DMS79 treated with DMSO at 0.1 percent for 48 hours (cell line): ENCODE measurements at regions not wholly inside any gene's neighbourhood (a gene's known extent, or its start where the extent isn't known, plus 50 kb on each side); places are given as distances from the start of the nearest gene placed in this dataset.

Experiments
- DNase-seq: peaks from one replicate; lab custom pipeline; 2025; lab: John Stamatoyannopoulos, UW

DNA sequence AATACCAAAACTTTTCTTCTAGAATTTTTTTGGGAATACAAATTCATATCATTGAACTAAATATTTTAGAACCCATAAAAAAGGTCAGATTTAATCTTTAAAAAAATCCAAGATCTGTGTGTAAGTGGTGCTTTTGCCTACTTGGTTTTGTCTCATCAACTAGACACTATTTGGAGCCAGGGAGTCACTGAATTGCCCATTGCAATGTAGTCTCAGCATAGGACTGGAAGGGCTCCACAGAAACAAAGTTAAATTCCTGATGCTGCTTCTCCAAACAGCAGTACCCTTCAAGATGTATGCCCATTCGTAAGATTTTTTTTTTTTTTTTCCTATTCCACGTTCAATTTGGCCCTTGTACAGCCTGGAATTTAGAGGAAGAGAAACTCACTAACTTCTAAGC is 208.0 kb upstream of the MPDZ start:
- no peak for DNase-seq

DNA sequence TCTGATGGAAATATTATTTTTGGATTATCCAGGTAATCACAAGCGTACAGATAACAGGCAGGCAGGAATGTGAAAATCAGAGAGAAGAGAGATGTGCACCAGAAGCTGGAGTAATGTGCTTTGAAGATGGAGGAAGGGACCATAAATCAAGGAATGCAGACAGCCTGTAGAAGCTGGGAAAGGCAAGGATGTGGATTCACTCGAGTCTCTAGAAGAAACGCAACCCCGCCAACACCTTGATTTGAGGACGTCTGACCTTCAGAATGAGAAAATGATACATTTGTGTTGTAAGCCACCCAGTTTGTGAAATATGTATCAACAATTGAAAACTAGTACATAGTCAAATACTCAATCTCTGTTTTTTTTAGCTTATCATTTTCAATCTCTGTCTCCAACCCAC is 207.6 kb upstream of the MPDZ start:
- DNase-seq = no peak

DNA sequence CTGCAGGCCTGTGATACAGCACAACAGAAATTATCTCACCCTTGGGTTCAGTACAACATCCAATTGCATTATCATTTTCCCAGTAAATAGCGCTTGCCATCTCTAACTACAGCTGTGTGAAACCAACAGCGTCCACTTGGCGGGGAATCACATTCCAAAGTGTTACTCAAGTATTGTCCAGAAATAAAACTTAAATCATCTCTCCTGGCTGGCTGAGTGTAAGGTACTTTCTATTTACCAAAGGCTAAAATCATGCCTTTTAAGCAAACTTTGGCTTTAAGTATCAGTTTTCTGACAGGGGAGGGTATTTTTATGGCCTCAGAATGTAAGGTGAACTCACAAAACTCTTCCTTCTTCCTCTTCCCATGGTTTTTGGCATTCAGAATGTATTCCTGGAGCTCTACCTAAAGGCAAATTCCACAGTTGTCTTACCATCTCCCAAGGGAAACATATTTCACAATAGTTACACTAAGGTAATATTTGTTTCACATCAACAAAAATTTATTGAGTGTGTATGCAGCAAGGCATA is 205.6 kb upstream of the MPDZ start:
- DNase-seq = no peak

DNA sequence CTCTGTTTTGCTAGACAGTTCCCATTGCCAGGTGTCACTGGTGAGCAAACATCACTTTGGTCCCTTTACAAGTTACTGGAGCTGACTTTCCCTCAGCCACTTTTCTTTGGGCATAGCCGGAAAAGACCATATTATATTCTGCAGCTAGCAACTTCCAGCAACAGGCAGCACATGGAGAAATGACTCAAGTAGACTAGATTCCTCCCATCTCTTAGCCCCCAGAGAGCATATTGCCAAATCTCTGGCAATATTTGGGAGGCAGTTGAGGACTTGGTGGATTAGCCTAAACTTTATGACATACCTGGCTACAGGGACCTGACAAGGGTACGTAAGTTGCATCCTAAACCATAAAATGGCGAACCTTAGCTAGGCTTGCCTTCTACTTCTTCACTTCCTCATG is 204.7 kb upstream of the MPDZ start:
- DNase-seq = no peak

DNA sequence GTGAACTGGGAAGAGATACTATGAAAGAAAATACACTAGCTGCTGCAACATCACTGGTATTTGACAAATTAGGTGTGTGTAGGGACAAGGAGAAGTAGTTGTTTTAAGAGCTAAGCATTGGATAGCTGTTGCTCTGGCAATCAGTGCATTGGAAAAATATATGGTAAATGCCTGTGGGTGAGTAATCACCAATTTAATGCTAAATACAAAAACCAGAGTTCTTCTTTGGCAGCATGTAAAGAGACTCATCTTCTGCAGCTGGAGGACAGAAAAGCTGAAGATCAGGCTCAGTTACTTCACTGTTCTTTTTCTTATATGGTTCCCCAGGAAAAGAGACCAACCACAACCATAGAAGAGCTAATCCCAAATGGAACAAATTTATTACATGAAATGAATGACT is 201.8 kb upstream of the MPDZ start:
- no peak for DNase-seq

DNA sequence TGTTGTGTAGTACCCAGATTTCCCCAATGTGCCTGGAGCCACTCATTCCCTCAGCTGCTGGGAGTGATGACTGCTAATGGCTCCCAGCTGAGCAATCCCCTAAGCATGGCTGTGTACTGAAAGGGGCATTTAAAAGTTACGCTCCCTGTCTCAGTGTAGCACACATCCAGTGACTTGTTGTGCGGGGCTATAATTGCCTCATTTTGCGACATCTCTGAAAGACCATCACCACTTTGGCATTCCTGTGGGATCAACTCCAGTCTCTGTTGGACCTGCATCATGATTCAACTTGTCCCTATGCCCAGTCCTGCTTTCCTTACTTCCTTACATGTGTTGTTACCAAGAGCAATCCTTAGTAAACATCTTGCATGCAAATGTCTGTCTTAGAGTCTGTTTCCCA is 201.2 kb upstream of the MPDZ start:
- DNase-seq = no peak

DNA sequence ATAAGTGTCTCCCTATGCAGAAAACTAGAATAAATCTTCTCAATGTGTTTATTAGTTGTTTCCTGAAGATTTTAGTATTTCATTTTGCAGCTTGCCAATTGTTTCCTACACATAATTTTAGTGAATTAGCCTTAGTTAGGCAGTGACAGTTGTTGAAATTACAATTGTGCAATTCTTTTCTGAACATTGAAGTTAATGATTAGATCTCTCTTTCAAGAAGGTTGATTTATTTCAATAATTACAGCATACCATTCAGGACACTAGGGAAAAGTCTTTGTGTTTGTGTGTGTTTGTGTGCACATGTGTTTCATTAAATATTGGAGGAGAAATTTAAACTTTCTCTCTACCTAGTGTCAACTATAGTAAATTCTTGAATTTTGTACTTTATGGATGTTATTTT is 199.6 kb upstream of the MPDZ start:
- no peak for DNase-seq

DNA sequence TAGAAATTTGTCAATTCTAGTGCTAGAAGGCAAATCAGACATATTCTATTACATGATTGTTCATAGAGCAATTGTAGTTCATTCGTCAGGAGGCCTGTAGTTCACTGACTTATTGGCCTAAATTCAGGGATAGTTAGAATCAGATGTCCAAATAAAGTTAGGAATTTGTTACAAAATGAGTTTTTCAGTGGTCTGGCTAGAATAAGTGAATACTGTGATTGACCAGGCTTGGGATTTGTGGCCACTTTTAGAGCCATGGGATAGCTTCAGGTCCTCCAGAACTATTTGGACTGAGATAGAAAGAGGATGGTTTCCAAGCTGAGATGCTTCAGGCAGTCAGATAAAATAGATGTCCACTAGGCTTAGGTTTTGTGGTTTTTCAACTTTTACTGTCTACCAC is 199.1 kb upstream of the MPDZ start:
- no peak for DNase-seq

DNA sequence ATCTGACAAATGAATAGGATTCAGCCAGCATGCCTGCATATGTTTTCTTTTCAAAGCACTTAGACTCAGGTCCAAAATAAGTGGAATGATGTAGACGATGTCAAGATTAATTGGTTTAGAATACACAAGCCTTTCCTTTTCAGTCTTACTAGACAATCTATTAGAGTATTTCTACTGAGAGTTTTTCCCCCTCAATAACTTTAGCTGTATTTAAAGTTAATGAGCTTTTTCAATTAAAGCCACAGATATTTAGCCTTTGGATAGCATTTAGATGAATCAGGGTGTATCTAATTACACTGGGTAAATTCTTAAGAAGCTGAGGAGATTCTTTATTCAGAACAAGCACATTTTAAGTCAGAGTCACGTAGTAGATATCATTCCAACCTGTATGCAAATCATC is 198.7 kb upstream of the MPDZ start:
- DNase-seq = peak; percentile 24

DNA sequence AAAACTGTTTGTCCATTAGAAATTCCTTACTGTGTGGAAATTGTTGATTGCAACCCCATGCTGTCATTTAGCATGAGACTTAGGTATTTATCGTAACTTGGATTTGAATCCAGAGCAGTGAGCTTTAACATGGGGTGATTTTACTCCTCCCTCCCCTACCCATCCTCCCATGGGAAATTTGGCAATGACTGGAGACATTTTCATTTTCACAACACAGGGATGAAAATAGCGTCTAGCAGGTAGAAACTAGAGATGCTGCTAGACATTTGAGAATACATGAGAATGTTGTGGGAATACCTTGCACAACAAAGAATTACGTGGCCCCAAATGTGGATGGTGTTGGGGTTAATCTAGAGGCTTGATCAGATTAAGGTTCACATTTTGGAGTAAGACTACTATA is 191.3 kb upstream of the MPDZ start:
- no peak for DNase-seq

DNA sequence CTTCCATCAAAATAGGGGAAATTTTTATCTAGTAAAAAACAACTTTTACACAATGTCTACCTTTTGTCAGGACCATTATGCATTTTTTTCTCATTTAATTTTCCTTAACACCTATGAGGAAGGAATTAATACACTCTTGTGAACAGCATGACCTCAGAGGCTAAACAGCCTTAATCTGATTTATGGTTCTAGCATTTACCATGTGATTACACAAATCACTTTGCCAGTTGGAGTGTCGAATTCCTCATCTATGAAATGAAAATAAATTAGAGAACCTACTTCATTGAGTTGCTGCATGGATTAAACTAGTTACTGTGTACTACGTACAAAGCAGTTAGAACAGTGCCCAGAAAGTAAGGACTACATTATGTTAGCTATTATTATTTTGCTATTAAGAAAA is 187.7 kb upstream of the MPDZ start:
- DNase-seq = no peak

DNA sequence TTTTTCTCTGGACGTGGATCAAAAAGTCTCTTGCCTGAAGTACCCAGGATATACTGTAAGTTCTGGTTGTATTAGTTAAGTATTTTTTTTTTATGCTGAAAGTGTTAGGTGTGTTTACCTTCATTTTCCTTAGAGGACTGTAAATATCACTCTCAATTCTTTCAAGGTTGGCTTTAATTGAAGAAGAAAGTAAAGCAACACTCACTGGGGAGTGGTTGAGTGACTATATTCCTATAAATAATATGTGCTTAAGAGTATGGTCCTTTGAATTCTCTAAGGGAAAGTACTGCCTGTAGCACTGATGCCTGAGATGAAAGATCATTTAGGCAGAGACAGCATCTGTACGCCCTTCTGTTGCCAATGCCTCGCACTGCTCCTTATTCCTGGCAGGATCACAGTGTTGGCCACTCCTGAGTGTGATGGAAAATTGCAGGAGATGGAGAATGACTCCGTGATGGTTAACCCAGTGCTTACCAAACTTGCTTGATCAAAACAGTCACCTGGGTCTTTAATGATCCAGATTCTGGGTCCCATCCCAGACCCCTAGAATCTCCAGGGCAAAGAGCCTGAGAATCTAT is 182.0 kb upstream of the MPDZ start:
- DNase-seq = peak; percentile 91

DNA sequence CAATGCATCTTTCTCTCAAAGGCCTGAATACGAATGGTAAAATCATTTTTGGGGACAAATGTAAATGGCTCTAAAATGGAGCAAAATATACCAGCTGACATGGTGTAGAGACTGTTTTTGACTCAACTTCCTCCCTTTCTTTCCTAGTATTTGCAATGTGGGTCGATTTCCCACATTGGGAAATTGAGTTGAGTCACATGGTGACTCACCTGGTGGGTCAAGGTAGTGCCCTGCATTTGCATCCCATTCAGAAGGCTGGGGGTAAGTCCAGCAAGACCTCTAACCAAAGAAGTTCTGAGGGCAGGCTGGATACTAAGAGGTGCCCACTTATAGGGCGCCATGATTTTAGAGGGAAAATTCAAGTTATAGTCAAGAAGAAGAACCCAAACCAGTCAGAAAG is 179.6 kb upstream of the MPDZ start:
- no peak for DNase-seq

DNA sequence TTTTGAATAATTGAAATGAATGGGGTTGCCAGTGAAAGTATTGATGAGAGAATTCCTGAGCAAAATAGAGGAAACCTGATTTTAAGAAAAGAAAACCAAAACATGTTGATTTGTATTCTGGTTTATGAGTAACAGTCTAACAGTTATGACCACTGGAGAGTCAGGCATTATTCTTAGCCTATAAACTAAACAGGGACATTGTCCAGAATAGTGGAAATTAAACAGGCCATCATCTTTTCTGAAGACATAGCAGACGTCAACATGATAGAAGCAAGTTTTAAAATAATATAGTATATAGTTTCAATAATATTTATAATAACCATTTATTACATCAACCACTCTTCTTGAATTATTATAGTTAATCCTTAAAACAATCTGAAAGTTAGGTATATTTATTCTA is 178.3 kb upstream of the MPDZ start:
- DNase-seq = no peak

DNA sequence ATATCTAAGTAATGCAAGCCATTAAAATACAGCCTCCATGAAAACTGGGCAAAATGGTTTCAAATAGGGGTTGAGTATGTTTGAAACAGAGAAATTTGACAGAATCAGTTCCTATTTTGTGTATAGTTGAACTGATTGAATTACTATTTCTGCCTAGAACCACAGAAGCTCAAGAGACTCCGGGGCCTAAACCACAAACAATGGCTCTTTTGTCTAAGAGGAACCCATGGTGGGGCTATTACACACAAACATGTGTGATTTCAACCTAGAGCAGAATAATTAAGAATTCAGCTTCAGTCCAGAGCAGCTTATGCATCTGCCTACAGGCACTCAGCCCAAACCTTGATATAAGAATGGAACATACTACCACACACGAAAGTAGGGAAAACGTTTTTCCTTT is 171.2 kb upstream of the MPDZ start:
- no peak for DNase-seq

DNA sequence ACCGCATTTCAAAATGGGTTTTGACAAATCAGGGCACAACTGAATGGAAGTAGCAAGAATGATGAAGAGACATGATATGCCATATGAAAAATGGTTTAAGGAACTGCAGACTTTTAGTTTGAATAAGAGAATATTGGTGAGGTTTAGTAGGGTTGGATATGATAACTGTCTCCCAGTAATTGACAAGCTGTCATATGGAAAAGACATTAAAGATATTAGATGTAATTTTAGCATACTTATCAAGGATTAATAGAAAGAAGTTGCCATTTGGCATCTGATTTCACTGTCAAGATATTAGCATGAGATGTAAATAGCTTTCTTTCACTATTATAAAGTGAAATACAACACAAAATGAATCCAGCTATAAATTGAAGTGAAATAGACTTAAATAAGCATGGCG is 169.0 kb upstream of the MPDZ start:
- DNase-seq = no peak

DNA sequence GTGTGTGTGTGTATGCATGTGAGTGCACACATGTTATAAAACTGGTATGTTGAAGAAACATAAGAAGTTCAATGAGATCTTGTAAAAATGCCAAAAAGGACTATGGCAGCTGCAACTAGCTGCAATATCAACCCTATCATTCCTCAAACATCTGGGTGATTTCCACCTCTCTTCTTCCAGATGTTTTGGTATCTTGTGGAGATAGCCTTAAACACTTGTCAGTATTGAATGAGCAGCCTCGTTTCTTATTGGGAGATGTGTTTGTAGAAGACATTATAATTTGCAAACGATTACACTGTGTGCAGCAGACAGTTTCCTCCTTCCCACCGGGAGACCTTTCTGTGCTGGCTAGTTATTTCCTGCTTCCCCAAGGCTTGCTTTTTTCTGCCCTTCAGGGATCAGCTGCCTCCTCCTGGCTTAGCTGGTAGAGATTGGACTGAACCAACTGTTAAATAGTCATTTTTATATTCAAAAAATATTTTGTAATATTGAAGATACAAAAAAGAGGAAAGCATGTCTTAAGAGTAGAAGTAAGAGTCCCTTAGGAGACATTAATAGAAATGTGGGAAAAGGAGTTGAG is 168.4 kb upstream of the MPDZ start:
- DNase-seq = no peak

DNA sequence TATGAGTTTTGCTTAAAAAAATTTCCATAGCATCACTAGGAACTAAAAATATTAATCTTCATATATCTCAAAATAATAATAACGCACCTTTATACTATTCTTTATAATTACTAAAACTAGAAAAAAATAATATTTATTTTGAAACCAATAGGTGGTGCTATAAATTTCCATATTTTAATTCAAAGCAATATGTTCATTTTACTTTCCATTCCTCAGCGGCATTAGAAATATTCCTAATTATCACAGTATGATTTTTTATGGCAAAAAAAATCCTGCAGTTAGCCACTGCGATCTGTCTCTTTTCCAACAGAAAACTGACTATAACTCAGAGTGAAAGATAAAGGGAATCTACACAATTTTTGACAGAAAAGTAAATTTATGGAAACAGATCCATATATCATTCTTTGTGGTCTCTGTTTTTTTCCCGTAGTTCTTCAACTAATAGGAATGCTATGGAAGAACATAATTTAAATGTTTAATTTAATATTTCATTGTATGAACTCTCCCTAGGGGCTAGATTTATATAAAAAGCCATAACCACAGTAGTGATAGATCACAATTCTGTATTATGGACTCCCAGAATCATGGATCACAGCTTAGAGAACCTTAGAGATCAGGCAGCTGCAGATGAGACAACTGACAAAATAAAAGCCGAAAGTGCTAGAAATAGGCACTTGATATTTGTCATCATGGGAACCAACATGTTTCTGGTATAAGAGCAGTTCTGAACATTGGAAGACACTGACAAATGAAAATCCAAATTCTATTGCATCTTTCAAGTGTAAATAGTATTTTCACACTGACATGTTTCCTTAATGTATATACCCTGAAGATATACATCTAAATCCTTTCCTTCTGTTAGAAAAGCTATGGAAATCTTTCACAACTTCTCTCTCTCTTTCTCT is 167.7 kb upstream of the MPDZ start:
- DNase-seq = no peak

DNA sequence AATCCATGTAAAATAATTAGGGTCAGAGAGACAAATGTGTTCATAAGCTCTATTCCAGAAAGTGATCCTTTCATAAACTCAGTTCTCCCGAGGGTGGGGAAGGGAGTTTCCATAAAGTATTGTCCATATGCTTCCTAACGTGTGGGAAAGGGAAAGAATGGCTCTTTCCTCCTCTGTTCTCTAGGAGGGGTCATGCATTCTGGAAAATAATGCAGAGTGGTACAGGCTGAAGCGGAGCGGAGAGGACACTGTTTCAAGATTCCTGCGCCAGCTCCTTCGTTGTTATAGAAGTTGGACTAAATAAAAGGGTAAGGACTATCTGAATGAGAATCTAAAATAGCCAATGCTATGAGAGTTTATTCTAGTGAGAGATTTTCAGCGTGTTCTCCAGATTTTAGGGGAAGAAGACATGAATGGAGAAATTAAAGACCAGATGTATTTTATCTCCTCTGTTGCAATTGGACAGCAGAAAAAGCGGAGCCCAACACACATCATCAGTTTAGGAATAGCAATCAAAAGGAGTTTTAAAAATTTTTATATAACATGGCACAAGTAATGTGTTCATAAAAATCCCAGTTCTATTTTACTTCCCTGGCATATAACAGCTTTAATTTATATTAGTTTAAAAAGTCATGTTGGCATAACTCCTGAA is 166.9 kb upstream of the MPDZ start:
- DNase-seq = no peak

DNA sequence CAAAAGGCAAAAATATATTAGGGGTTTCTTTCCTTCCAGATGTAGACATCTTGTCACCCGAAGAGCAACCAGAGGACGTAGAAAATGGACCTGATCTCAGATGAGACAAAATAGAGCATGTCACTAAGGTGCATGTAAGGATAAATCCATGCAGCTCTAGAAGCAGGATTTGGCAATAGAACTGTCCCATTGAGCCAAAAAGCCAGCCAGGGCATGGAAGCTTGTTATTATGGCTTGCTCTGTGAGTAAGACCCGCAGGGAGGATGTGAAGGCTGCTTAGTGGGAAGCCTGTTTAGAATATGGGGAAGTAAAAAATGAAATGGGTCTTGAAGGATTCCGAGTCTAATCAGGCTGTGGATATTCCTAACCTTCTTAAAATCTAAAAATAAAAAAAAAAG is 165.6 kb upstream of the MPDZ start:
- DNase-seq = no peak

DNA sequence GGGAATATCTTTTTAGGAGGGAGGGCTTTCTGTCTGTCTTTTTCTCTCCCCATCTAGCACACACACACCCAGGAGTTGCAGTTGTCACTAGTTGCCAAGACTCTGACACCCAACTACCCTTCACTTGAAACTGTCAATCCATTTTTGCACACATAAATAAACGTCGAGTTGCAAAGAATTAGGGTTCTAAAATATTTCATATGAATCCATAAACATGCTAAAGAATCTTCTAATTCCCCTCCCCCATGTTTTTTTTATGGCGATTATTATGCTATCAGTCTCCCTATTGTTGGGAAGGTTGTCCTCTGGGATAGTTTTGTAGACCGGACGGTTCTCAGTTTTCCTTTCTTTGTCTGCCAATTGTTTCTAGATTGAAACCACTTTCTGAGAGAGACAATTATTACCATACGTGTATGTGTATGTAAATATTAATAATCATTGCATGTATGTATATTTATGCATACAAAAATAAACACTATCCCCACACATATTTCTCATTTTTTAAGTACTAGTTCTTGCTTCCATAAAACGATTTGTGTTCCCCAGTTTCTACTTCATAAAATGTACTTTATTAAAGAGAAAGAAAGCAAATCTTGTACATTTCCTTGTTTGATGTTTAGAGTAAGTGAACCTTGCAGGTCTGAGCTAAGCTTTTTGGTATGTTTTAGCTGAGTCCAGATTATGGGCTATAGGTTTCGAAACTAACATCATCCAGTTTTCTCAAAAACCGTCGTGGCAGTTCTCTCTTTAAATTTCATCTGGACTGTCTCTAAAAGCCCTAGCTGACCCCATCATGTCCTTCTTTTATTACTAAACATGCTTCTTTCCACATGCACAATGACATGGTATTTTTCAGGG is 165.0 kb upstream of the MPDZ start:
- no peak for DNase-seq
